ENCODE measurements at regions not wholly inside any gene's neighbourhood (a gene's known extent, or its start where the extent isn't known, plus 50 kb on each side); places are given as distances from the start of the nearest gene placed in this dataset.
A peak's percentile ranks its signal among the peaks of the same experiment; 100 is the strongest.

DNA sequence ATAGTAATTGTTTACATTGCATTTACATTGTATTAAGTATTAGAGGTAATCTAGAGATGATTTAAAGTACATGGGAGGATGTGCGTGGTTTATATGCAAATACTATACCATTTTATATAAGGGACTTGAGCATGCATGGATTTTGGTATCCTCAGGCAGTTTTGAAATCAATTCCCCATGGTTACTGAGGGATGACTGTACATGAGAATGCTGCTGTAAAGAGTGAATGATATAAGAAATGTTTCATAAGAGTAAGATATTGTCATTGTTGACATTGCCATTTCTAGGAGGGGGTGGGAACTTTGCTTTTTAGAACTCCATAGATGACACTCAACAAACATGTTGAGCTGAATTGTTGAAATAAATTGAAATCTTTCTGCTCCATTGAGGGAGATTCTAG is 185.0 kb downstream of the SEMA6A start:
- DNase-seq (ENCODE audit: low read depth): no peak

DNA sequence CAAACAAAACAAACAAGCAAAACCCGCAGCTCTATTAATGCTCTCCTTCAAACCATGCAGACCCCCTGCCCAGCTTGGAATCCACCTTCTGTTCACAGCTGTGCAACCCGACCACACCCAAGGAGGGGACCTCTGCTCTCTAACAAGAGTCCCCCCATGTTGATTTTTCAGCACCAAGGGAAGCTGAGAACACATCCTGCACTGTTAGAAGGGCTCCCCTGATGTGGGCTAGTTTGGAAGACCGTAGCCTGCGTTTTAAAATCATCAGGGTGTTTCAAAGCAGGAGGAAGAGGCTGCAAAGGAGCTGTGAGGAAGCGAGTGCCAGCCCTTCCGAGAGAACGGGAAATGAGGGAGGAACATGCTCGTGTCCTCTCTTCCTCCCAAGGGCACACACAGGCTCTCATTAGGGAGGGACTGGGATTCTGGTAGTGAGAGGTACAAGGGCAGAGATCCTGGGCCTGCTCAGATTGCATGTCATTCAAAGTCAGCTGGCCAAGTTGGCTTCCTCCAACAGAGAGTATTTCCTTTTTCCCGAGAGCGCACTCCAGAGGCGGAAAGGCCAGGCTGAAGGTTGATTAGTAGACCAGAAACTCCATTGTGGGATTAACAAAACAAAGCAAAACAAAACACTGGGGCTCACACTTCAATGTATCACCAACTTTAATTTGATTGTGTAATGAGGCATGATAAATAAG is 185.9 kb downstream of the SEMA6A start:
- DNase-seq (ENCODE audit: low read depth): no peak

DNA sequence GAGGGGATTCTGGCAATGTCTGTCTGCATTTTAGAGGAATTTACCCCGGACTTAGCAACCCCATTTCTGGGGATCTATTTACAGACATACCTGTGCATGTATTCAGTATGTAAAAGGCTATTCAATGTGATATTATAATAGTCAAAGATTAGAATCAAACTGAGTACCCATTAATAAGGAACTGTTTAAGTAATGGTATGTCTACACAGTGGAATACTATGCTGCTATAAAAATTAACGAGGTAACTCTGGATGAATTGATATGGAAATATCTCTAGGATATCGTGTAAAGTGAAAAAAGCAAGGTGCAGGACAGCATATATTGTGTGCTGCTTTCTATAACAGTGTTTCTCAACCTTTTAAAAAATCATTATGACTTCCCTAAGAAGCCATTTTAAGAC is 186.9 kb downstream of the SEMA6A start:
- DNase-seq (ENCODE audit: low read depth): no peak

DNA sequence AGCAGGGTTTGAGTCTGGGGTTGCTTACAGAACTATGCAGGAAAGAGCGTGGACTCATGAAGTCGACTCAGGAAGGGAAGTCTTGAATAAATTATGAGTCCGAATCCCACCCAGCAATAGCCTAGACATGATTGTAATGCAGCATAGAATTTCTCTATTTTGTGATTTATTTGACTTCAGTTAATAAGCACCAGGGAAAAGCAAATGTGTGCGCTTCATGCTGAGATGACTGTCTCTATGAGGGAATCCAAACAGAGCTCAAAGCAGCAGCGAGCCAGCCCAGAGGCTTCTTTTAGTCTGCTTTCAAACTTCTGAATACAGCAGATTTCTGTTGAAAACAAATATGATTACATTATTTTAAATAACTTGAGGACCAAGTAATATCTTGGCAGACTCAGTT is 188.0 kb downstream of the SEMA6A start:
- DNase-seq (ENCODE audit: low read depth): no peak

DNA sequence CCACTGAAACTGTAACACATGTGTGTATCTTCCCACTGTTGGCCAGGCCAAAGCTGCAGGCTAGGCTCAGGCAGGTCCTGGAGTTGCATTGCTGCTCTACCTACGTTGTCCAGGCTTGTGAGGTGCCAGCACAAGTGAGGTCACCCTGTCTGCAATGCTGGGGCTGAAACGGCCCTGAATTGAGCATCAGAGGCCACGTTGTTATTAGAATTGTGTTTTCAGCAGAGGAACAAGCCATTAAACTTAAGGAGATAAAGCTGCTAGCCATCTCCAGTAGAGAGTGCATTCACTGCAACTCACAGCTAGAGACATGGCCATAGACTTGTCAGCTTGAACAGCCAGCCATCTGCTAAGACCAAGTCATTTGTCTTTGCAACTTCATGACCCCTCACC is 191.8 kb downstream of the SEMA6A start:
- DNase-seq (ENCODE audit: low read depth): no peak

DNA sequence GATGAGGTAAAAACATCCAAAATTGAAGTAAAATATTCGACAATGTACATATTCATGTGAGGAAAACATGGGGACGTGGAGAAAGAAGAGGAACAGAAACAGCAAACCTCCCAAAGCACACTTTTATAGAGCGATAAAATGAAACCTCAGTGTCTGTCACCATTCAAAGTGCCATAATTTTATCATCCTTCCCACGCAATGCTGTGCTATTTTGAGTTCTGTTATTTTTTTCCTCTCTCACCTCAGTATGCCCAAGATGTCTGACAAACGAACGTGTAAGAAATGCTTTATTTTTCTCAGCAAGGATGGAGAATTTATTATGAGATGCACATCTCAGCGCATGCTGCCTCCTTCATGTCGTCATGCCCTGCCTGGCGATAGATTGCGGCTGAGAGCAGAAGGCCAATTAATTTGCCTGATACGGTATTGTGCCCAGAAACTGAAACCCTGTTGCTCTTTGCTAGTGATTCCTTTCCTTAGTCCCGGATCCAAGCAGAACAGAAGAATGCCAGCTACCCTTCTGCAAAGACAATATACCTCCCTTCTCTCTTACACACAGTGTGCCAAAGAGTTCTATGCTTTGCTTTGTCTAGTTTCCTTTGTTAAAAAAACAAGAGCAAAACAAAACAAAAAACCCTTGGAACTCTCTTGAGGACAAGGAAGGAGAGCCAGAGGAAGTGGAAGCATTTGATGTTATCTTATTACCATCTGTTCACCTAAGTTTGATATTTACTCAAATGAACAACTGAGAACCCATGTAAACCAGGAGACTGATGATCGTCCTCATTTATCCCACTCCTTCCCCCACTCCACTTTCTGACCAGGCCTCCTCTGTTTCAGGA is 192.4 kb downstream of the SEMA6A start:
- DNase-seq (ENCODE audit: low read depth): no peak

DNA sequence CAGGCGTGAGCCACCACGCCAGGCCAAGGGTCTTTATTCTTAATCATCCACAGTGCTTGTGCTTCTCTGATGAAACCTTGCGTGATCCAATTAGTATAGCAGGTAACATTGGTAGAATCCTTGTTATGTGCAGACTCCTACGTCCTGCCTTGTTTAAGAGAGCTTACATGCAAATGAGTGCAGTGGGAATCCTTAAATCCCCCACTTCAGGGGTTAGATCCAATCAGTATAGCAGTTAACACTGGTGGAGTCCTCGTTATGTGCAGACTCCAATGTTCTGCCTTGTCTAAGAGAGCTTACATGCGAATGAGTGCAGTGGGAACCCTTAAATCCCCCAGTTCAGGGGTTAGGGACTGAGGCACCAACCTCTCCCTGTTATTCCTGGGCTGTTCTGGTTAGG is 193.4 kb downstream of the SEMA6A start:
- no peak for DNase-seq (ENCODE audit: low read depth)

DNA sequence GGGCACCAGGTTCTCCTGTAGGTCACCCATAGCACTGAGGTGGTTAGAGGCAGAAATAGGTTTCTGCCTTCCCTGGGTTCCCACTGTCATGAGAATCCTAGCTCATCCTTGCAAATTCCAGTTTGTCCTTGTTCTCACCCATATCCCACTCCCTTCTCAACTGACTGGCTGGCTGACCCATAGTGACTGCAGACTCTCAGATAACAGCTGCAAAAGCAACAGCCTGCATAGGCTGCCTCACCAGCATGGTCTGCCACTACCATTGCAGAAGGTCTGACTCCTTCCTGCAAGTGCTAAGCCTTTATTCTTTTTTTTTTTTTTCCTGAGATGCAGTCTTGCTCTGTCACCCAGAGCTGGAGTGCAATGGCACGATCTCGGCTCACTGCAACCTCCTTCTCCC is 194.0 kb downstream of the SEMA6A start:
- DNase-seq (ENCODE audit: low read depth): no peak

DNA sequence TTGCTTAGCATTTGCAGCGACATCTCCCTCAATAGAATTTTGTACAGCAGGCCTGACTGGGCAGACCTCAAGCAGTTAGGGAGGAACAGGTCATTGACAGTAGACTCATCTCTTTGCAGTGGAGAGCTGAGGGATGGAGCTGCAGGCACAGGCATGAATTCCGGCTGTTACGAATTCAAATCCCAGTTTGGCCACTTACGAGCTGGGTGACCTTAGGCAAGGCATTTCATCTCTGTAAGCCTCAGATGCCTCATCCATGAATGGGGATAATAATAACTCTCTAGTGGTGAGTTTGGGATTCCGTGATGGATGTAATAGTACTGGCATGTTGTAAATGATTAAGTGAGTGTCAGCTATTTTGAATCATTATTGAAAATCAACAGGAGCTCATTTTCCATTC is 195.3 kb downstream of the SEMA6A start:
- no peak for DNase-seq (ENCODE audit: low read depth)

DNA sequence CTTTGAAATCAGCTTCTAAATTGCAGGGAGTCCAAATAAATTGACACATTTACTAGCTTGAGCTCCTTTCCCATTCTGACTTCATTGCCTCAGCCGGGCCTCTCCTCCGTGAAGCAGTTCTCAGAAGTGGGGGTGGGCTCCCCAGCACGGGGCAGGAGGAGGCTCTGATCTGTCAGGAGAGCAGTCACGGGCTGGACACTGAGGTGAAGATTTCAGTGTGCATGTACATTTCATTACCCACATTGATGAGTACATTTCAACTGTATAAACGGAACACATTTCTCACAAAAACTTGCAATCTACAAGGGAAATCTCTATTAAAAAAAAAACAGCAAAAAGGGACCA is 195.9 kb downstream of the SEMA6A start:
- DNase-seq (ENCODE audit: low read depth): no peak

DNA sequence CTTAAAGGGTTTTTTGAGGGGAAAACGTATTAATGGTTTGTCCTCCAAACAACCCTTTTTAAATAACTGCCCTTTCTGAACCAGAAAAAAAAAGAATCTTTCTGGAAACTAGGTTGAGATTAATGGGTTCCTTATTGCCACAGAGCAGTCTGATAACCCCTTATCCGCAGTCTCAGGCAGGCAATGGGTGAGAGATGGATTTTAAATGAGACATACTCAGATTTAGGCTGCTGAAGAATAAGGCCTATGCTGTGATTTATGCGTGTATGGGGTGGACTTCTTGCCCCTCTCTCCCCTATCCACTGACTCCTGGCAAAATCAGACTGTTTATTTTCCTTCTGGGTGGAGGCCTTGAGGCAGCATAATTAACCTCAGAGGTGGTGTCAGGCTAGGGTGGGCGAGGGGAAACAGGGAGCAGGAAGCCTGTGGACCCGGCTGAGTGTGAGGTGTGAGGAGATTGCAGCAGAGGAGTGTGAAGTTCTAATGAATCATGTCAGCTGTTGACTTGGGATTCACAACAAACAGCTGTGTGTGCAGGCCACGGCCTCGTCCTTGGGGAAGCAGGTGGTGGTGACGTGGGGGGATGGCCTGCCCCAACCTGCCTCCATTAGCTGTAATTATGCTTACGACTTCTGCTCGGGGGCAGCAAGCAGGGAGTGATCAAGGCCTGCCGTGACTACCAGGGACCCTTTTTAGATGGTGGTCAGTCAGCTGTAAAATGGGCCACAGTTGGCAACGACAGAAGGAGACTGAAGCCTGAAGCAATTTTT is 196.4 kb downstream of the SEMA6A start:
- DNase-seq (ENCODE audit: low read depth): no peak

DNA sequence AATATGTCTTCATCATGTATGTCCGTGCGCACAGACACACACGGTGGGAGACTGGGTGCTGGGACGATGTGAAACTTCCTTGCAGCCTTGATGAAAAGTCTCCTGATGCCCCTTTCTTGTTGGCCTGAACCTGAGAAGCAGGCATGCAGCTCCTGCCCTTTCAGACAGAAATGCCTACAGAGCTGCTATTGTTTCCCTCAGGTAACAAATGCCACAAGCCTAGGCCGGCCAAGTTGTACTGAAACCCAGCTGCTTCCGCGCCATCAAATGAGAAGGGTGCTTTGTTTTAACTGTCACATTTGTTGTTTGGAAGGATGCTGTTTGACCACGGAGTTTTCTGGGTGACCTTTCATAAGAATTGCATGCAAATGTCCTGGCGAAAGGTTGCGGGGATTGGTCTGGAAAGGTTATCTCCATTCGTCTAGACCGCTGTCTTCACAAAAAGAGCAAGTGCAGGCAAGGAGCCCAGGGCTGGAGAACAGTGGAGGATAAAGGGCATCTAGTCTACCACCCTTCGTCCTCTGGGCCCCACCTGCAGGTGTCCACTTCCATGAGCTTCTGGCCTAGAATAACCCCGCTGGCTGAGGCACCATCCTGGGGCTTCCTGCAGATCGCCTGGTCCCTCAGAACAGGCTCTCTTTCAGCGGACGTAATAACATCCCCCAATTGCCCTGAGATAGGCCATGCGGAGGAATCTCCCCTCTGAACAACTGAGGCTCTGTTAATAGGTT is 197.2 kb downstream of the SEMA6A start:
- no peak for DNase-seq (ENCODE audit: low read depth)

DNA sequence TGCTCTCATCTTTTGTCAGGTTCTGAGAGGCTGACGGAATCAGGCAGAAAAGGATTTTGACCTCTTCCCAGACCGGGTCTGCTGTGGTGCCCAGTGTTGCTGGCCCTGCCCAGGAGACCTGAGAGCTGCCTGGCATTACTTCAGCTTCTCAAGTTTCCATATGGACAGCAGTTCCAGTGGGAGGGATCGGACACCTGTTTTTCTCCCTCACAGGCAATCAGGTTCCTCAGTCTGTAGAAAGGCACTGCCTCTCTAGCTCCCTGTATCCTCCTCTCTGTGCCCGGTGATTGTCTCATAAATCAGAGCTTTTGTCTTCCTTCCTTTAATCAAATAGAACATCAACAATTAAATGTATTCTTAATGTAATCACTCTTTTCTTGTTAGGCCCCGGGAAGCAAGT is 198.7 kb downstream of the SEMA6A start:
- DNase-seq (ENCODE audit: low read depth): no peak

DNA sequence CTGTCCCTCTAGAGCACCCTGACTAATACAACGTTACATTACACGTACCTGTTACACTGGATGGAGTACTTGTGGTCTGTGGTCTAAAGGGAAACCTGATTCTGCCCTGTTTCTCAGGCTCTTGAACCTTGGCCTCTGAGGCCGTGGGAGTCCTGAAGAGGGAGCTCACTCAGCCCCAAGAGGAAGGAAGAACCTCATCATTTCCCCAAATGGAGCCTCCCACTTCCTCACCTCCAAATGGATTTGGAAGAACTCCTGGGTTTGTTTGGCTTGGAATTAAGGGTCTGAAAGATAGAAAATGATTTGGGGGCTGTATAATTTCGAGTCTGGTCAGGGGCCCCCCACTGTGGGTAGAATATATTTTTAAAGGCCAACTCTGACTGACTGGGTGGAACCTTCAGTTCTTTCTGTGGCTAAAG is 200.2 kb downstream of the SEMA6A start:
- DNase-seq (ENCODE audit: low read depth): no peak

DNA sequence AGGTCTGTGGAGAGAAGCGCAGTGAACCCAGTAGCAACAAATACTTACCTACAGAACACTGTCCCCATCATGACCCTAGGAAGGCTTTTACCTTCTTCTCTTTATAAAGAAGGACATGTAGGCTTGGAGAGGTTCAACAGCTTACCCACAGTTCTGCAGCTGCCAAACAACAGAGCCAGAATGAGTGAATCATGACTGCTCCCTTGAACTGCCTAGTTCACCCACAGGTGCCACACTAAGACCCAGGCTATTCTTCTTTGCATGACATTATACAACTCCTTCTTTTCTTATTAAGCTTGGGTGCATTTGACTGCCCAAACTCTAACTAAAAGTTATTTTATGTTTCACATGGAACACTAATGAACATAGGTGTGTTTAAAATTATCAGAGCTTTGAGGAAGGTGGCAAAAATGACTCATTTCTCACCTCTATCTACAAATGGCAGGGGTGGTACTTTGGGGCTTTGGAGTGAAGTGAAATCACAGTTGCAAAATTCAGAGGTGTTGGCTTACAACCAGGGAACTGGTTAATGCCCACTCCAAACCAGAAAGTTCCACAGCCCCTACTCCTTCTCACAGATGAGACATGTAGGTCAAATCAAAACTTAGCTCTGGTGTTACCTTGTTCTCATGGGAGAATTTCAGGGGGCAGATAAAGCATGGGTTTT is 201.6 kb downstream of the SEMA6A start:
- no peak for DNase-seq (ENCODE audit: low read depth)

DNA sequence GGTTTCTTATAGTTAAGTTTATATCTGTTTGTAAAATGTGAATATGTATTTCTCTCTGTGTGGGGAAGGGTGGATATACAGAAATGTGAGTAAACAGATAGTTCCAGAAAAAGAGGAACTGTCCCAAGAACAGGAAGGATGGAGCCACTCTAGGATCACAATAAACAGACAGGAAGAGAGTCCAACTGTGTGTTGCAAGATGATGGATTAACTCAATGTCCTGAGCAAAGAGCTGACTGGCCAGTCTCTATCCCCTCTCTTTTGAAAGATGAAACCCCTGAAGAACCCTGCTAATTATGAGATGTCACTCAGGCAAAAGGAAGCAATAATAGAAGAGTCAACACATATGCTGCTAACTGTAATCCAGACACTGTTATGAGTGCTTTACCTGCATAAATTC is 202.7 kb downstream of the SEMA6A start:
- no peak for DNase-seq (ENCODE audit: low read depth)

DNA sequence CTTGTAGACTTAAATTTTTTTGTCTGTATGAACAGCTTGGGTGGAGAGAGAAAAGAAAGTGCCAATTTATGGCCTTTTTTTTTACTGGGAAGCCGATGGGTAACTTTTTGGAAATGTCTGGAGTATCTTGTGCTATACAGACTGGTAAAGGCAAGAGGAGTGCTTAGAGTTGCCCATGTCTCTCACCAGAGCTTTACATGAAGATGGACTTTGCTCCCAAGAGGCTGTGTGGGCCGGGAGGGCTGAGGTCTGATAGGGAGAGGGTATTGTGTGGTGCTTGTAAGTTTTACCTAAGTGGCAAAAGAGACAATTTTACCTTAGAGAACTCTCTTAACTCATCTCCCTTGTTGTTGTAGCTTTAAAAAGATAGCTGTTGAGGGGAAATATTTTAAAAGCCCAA is 203.2 kb downstream of the SEMA6A start:
- no peak for DNase-seq (ENCODE audit: low read depth)

DNA sequence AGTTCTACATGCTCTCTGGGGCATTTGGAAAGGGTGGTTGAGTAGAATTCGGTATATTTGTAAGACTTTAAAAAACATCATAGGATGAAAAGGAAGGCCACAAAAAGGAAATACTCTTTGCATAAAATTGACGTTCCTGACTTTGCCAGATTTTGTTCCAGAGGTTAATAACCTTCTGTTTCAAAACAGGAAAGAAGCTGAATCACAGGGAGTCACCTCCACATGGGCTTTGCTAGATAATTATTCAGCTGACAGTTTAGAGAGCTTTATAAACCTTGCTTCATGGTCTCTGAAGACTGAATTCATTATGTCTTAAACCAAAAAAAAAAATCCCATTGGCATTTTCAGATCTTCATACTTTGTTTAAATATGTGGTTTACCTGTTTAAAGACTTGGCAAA is 203.7 kb downstream of the SEMA6A start:
- peak; percentile 25 for DNase-seq (ENCODE audit: low read depth)

DNA sequence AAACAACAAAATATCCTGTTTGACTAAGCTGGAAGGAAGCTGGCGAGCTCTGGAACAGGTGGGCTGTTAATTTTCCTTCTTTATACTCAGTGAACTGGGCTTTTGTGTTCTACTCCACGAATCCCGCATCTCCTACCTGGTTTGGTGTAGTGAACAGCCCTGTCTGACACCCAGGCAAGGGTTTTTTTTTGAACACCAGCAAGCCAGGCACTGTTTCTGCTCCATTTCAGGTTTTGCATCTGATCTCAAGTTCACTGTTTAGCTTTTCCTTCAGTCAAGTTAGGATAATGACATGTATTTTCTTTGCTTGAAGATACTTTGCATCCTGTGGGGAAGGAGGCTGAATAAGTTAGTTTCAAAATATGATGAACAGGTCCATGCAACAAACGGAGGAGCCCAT is 204.5 kb downstream of the SEMA6A start:
- no peak for DNase-seq (ENCODE audit: low read depth)

DNA sequence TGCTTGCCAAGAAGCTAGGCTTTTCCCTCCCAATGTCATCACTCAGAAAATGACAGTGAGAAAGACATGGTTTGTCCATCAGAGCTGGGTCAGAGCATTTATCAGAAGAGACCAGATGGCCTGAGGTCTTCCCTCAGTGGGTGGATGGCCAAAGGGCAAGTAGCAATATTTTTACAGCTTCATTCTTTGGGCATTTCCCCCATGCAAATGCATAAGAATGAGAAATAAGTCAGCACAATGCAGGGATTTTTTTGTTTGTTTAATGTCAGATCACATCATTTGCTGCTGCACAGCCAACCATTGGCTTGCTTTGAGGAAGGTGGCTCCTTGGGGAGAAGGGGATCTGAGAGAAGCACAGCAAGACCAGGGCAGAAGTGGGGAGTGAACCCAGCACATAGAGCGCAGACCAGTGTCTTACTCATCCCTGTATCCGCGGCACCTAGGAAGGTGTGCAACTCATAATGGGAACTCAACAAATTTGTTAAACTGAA is 209.6 kb downstream of the SEMA6A start:
- no peak for DNase-seq (ENCODE audit: low read depth)

DNA sequence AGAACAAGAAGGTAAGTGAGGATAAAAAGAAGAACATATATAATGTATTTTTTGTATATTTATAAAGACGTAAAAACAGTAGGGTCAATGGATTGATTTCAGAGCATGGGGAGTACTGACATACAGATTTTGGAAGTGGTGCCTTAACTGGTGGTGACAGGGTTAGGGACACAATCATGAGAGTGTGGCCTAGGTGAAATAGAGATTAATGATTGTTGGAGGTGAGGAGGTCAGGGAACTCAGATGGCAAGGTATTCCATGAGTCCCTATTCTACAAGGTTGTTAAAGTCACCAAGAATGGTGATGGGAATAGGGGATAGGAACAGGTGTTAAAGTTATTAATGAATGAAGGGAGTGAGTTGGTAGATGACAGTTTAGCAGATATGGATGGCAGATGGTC is 210.8 kb downstream of the SEMA6A start:
- DNase-seq (ENCODE audit: low read depth): no peak

Measured in M059J (cell line).